GM08714 (cell line): ENCODE measurements at regions not wholly inside any gene's neighbourhood (a gene's known extent, or its start where the extent isn't known, plus 50 kb on each side); places are given as distances from the start of the nearest gene placed in this dataset.

Source experiments
- H3K4me3 ChIP-seq: fragments of 200-500 bp; sonication (Bioruptor generic); 2 replicates; pipeline ENCODE4 v1.5.1; 2014; ENCODE audit warnings: mild to moderate bottlenecking, low read length, inconsistent platforms
- ZNF274 ChIP-seq: IDR thresholded peaks from 2 replicates; pipeline ENCODE4 v1.6.1; 2012; ENCODE audit warnings: mild to moderate bottlenecking, low read depth, low read length

GRCh38 chr5:38634568-38635369 lies 78.3 kb upstream of the LIFR start:
- H3K4me3 ChIP-seq: no peak overlapping the region
- no peak for TF ChIP-seq ZNF274

GRCh38 chr5:38636626-38637025 lies 80.2 kb upstream of the LIFR start:
- H3K4me3 ChIP-seq: no peak overlapping the region
- TF ChIP-seq ZNF274: no peak

- no peak for TF ChIP-seq ZNF274
- no peak overlapping the region for H3K4me3 ChIP-seq
Measured at GRCh38 chr5:38638656-38639055, 82.2 kb upstream of the LIFR start.

GRCh38 chr5:38639377-38640358 lies 83.2 kb upstream of the LIFR start:
- H3K4me3 ChIP-seq: no peak overlapping the region
- no peak for TF ChIP-seq ZNF274

GRCh38 chr5:38641003-38641402 lies 84.6 kb upstream of the LIFR start:
- TF ChIP-seq ZNF274: no peak

GRCh38 chr5:38642189-38642911 lies 85.9 kb upstream of the LIFR start:
- TF ChIP-seq ZNF274: no peak
- no peak overlapping the region for H3K4me3 ChIP-seq

More at GRCh38 chr5:38641003-38641402, 84.6 kb upstream of the LIFR start:
- H3K4me3 ChIP-seq: no peak overlapping the region

GRCh38 chr5:38643616-38644015 lies 87.2 kb upstream of the LIFR start:
- H3K4me3 ChIP-seq: no peak overlapping the region

GRCh38 chr5:38645508-38645907 lies 89.1 kb upstream of the LIFR start:
- no peak for TF ChIP-seq ZNF274
- H3K4me3 ChIP-seq: no peak overlapping the region

More at GRCh38 chr5:38643616-38644015, 87.2 kb upstream of the LIFR start:
- TF ChIP-seq ZNF274: no peak

GRCh38 chr5:38648703-38649291 lies 92.4 kb upstream of the LIFR start:
- no peak for TF ChIP-seq ZNF274
- no peak overlapping the region for H3K4me3 ChIP-seq

GRCh38 chr5:38650540-38650939 lies 94.1 kb upstream of the LIFR start:
- TF ChIP-seq ZNF274: no peak
- H3K4me3 ChIP-seq: peak overlapping the region; percentile 40; the same call in 1 of the 2 replicates

- no peak for TF ChIP-seq ZNF274
- H3K4me3 ChIP-seq: no peak overlapping the region; the same call in 1 of the 2 replicates
Measured at GRCh38 chr5:38650946-38651345, 94.5 kb upstream of the LIFR start.

GRCh38 chr5:38651806-38652205 lies 95.4 kb upstream of the LIFR start:
- TF ChIP-seq ZNF274: no peak
- no peak overlapping the region for H3K4me3 ChIP-seq

- no peak for TF ChIP-seq ZNF274
- H3K4me3 ChIP-seq: no peak overlapping the region
Measured at GRCh38 chr5:38653389-38653788, 96.9 kb upstream of the LIFR start.

GRCh38 chr5:38655691-38656090 lies 99.2 kb upstream of the LIFR start:
- H3K4me3 ChIP-seq: no peak overlapping the region
- TF ChIP-seq ZNF274: no peak
